Vagina (tissue), 2 donors: ENCODE measurements at regions not wholly inside any gene's neighbourhood (a gene's known extent, or its start where the extent isn't known, plus 50 kb on each side); places are given as distances from the start of the nearest gene placed in this dataset.

Experiments
- DNase-seq, 2 donors: peaks; one replicate each; pipeline ENCODE4 v3.0.0-alpha.2; 2017; ENCODE audit errors: extremely low spot score in 2 of 2
- H3K27ac ChIP-seq: fragments of 200-600 bp; sonication (generic); one replicate; pipeline ENCODE4 v1.5.1; 2019
- H3K27me3 ChIP-seq: fragments of 200-600 bp; sonication (generic); one replicate; pipeline ENCODE4 v1.5.1; 2019
- H3K36me3 ChIP-seq, 2 donors: fragments of 200-600 bp; sonication (generic); one replicate each; pipeline ENCODE4 v1.5.1; 2017 to 2019
- H3K4me1 ChIP-seq: fragments of 200-600 bp; sonication (generic); one replicate; pipeline ENCODE4 v1.5.1; 2019
- H3K4me3 ChIP-seq, 2 donors: fragments of 200-600 bp; sonication (generic); 1 replicate in 1 of 2; 2 replicates in 1 of 2; pipeline ENCODE4 v1.5.1; 2016 to 2019
- H3K9me3 ChIP-seq: fragments of 200-600 bp; sonication (generic); one replicate; pipeline ENCODE4 v1.5.1; 2019
- POLR2A ChIP-seq, 2 donors: fragments of 450-650 bp; IDR thresholded peaks; one replicate each; pipeline ENCODE4 v1.6.1; 2017; ENCODE audit warnings: antibody characterized with exemption in 2 of 2, mild to moderate bottlenecking in 2 of 2, moderate library complexity in 2 of 2
- POLR2AphosphoS5 ChIP-seq, 2 donors: sonication (generic); formaldehyde crosslinking; IDR thresholded peaks; one replicate each; pipeline ENCODE4 v1.9.0; 2017; ENCODE audit warnings: antibody characterized with exemption in 2 of 2, mild to moderate bottlenecking in 2 of 2, low read depth in 1 of 2; ENCODE audit not compliant: insufficient read depth in 1 of 2
- intact Hi-C: fragments of 100-400 bp; cut with DNase I; formaldehyde crosslinking; loops from one replicate; pipeline ENCODE4 v1.15.1; 2023
- TF ChIP-seq, protein P1 (sequence below), 3 experiments: fragments of 450-650 bp in 2 of 3; fragments of 200-600 bp in 1 of 3; sonication (generic) in 1 of 3; IDR thresholded peaks; one replicate each; pipeline ENCODE4 v1.5.1; 2017 to 2019; ENCODE audit warnings: antibody characterized with exemption in 3 of 3, mild to moderate bottlenecking in 2 of 3, moderate library complexity in 2 of 3

- TF ChIP-seq POLR2A (IDR thresholded peaks at IDR 0.05) (no peak), POLR2AphosphoS5 (IDR thresholded peaks at IDR 0.05; ENCODE audit: insufficient read depth in 1 of 2, low read depth in 1 of 2) (no peak)
- H3K9me3 ChIP-seq = no peaks in the 10 kb centered on the region
- intact Hi-C loops = no loop called here
- H3K4me1 ChIP-seq = no peaks in the 10 kb centered on the region
- H3K27me3 ChIP-seq = no peaks in the 10 kb centered on the region
- no peaks in the 10 kb centered on the region for H3K36me3 ChIP-seq
- no peak for DNase-seq
- H3K27ac ChIP-seq = no peak overlapping the region
- H3K4me3 ChIP-seq = no peak overlapping the region
These were observed 100.3 kb upstream of the TMTC1 start for GRCh38 chr12:29883941-29884554.

DNA sequence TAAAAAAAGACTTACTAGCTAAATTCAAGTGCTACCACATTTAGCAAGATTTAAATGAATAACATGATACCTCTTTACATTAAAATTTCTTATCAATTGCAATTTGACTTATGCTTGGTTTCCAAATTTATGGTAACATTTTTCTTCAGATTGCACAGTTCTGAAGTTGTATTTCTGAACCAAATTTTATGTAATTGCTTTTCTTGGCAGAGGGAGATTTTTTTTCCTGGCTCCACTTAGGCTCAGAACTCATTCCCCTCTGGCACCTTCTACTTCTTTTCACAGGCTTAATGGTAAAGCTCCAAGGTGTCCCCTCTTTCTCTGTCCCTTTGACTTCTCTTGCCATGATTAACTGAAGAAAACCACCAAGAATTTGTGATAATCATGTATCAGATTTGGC, 99.8 kb upstream of the TMTC1 start:
- no peak for DNase-seq
- no peak overlapping the region for H3K27ac ChIP-seq
- H3K36me3 ChIP-seq = no peaks in the 10 kb centered on the region
- intact Hi-C loops = no loop called here
- TF ChIP-seq POLR2A (IDR thresholded peaks at IDR 0.05) = no peak
- TF ChIP-seq POLR2AphosphoS5 (IDR thresholded peaks at IDR 0.05; ENCODE audit: insufficient read depth in 1 of 2, low read depth in 1 of 2) = no peak
- TF ChIP-seq, protein P1, sequence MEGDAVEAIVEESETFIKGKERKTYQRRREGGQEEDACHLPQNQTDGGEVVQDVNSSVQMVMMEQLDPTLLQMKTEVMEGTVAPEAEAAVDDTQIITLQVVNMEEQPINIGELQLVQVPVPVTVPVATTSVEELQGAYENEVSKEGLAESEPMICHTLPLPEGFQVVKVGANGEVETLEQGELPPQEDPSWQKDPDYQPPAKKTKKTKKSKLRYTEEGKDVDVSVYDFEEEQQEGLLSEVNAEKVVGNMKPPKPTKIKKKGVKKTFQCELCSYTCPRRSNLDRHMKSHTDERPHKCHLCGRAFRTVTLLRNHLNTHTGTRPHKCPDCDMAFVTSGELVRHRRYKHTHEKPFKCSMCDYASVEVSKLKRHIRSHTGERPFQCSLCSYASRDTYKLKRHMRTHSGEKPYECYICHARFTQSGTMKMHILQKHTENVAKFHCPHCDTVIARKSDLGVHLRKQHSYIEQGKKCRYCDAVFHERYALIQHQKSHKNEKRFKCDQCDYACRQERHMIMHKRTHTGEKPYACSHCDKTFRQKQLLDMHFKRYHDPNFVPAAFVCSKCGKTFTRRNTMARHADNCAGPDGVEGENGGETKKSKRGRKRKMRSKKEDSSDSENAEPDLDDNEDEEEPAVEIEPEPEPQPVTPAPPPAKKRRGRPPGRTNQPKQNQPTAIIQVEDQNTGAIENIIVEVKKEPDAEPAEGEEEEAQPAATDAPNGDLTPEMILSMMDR (IDR thresholded peaks at IDR 0.05) = no peak
- H3K27me3 ChIP-seq = no peaks in the 10 kb centered on the region
- no peak overlapping the region for H3K4me3 ChIP-seq
- H3K4me1 ChIP-seq = no peaks in the 10 kb centered on the region
- no peaks in the 10 kb centered on the region for H3K9me3 ChIP-seq

GRCh38 chr12:29882846-29883245, 99.1 kb upstream of the TMTC1 start:
- intact Hi-C loops = no loop called here
- Histone ChIP-seq H3K4me3 (no peak overlapping the region), H3K27me3 (no peaks in the 10 kb centered on the region), H3K9me3 (no peaks in the 10 kb centered on the region), H3K36me3 (no peaks in the 10 kb centered on the region), H3K4me1 (no peaks in the 10 kb centered on the region), H3K27ac (no peak overlapping the region)
- DNase-seq = no peak
- TF ChIP-seq POLR2AphosphoS5 (IDR thresholded peaks at IDR 0.05; ENCODE audit: insufficient read depth in 1 of 2, low read depth in 1 of 2) (no peak), POLR2A (IDR thresholded peaks at IDR 0.05) (no peak)
- TF ChIP-seq, protein P1 (IDR thresholded peaks at IDR 0.05) = no peak

DNA sequence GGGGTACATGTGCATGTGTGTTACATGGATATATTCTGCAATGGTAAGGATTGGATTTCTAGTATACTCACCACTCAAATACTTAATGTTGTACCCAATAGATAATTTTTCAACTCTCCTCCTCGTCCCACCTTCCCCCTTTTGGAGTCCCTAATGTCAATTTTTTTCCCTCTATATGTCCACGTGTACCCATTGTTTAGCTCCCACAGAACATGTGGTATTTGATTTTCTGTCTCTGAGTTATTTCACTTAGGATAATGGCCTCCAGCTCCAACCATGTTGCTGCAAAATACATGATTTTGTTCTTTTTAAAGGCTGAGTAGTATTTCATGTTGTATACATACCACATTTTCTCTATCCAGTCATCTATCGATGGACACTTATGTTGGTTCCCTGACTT, 97.2 kb upstream of the TMTC1 start:
- TF ChIP-seq, protein P1 (IDR thresholded peaks at IDR 0.05) = no peak
- TF ChIP-seq POLR2A (IDR thresholded peaks at IDR 0.05) = no peak
- no peak for TF ChIP-seq POLR2AphosphoS5 (IDR thresholded peaks at IDR 0.05; ENCODE audit: insufficient read depth in 1 of 2, low read depth in 1 of 2)
- intact Hi-C loops = no loop called here
- DNase-seq = no peak

GRCh38 chr12:29879606-29880308, 96.0 kb upstream of the TMTC1 start:
- TF ChIP-seq POLR2AphosphoS5 (IDR thresholded peaks at IDR 0.05; ENCODE audit: insufficient read depth in 1 of 2, low read depth in 1 of 2) (no peak), POLR2A (IDR thresholded peaks at IDR 0.05) (no peak)
- TF ChIP-seq, protein P1 (IDR thresholded peaks at IDR 0.05) = no peak
- intact Hi-C loops = no loop called here

More for the DNA sequence above, 97.2 kb upstream of the TMTC1 start:
- Histone ChIP-seq H3K9me3 (no peaks in the 10 kb centered on the region), H3K4me1 (no peaks in the 10 kb centered on the region), H3K27ac (no peak overlapping the region), H3K4me3 (no peak overlapping the region), H3K27me3 (no peaks in the 10 kb centered on the region), H3K36me3 (no peaks in the 10 kb centered on the region)

More at GRCh38 chr12:29879606-29880308, 96.0 kb upstream of the TMTC1 start:
- Histone ChIP-seq H3K9me3 (no peaks in the 10 kb centered on the region), H3K27me3 (no peaks in the 10 kb centered on the region), H3K4me1 (no peaks in the 10 kb centered on the region), H3K4me3 (no peak overlapping the region), H3K27ac (no peak overlapping the region), H3K36me3 (no peaks in the 10 kb centered on the region)
- no peak for DNase-seq
